Panc1 (cell line): ENCODE measurements at regions not wholly inside any gene's neighbourhood (a gene's known extent, or its start where the extent isn't known, plus 50 kb on each side); places are given as distances from the start of the nearest gene placed in this dataset.

Experiments
- CTCF ChIP-seq: fragments of 450-650 bp; IDR thresholded peaks from 2 replicates; pipeline ENCODE4 v1.5.1; 2017; ENCODE audit warnings: mild to moderate bottlenecking
- POLR2AphosphoS5 ChIP-seq: IDR thresholded peaks from 2 replicates; pipeline ENCODE4 v1.6.1; 2012; ENCODE audit warnings: mild to moderate bottlenecking, low read depth, low read length, moderate library complexity

- no peak for TF ChIP-seq POLR2AphosphoS5
- TF ChIP-seq CTCF = peak; percentile 94
Measured at GRCh38 chr2:94956797-94957391, 68.6 kb upstream of the MAL start.
